ENCODE measurements at regions not wholly inside any gene's neighbourhood (a gene's known extent, or its start where the extent isn't known, plus 50 kb on each side); places are given as distances from the start of the nearest gene placed in this dataset.

DNA sequence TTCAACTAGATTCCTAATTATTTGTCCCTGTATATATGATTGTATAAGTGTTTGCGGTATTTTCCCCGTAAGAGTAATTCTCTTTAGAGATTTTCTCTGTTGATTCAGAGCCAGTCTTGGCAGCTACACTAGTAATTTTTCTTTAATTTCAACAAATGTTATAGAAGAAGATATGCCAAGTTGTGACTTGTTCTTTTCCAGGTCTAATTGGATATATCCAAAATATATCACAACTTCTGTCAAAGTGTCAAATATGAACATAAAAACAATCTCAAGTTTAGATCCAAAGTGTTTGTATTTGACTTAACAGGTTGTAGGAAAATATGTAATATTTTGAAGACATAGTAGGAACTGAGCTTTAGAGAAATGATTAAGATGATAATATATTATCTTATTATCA lies 733.9 kb upstream of the SLITRK5 start:
- Histone ChIP-seq H3K4me3 (ENCODE audit: low read depth in 1 of 2, low read length in 2 of 2) (no peak overlapping the region), H3K4me1 (ENCODE audit: insufficient read depth, low read length) (no peaks in the 10 kb centered on the region), H3K9ac (ENCODE audit: low read length) (no peak overlapping the region), H3K27ac (ENCODE audit: low read depth, low read length) (no peak overlapping the region), H3K9me3 (ENCODE audit: low read length) (no peaks in the 10 kb centered on the region), H3K27me3 (ENCODE audit: control insufficient read depth in 1 of 2, insufficient read depth in 2 of 2, low read length in 2 of 2) (no peaks in the 10 kb centered on the region), H3K36me3 (ENCODE audit: insufficient read depth, low read length) (no peaks in the 10 kb centered on the region)

DNA sequence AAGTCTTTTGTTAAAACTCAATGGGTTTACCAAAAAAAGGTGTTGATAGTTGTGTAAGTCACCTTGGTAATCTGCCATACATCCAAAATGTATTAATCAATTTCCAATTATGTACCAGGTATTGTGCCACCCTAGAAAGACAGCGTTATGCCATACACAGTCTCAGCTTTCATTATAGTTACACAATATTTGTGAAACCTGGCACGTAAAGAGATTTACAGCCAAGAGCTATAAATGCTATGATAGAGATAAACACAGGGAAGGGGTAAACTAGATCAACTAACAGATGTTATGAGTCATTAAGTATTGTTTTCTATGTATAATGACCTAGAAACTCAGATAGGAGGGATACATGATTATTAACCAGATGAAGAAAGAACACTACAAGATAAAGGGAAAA lies 725.6 kb upstream of the SLITRK5 start:
- H3K9ac ChIP-seq (ENCODE audit: low read length): no peak overlapping the region
- no peaks in the 10 kb centered on the region for H3K9me3 ChIP-seq (ENCODE audit: low read length)
- no peak overlapping the region for H3K4me3 ChIP-seq (ENCODE audit: low read depth in 1 of 2, low read length in 2 of 2)
- H3K4me1 ChIP-seq (ENCODE audit: insufficient read depth, low read length): no peaks in the 10 kb centered on the region
- no peak overlapping the region for H3K27ac ChIP-seq (ENCODE audit: low read depth, low read length)
- no peaks in the 10 kb centered on the region for H3K36me3 ChIP-seq (ENCODE audit: insufficient read depth, low read length)
- H3K27me3 ChIP-seq (ENCODE audit: control insufficient read depth in 1 of 2, insufficient read depth in 2 of 2, low read length in 2 of 2): no peaks in the 10 kb centered on the region

DNA sequence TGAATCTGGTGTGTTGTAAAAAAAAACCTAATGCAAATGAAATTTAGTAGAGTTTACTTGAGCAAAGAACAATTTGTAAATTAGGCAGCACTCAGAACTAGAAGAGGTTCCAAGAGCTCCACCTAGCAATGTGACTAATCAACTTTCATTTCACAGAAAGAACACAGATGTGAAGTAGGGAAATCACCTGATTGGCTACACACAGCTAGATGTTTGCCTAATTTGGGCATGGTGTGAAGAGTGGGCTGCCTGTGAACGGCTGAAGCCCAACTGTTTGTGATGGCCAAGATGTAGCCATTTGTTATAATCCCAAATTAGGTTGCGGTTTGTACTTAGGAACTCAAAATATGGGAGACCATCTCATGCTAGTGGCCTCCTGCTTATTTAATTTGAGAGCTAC lies 724.4 kb upstream of the SLITRK5 start:
- Histone ChIP-seq H3K9me3 (ENCODE audit: low read length) (no peaks in the 10 kb centered on the region), H3K27me3 (ENCODE audit: control insufficient read depth in 1 of 2, insufficient read depth in 2 of 2, low read length in 2 of 2) (no peaks in the 10 kb centered on the region), H3K4me1 (ENCODE audit: insufficient read depth, low read length) (no peaks in the 10 kb centered on the region), H3K4me3 (ENCODE audit: low read depth in 1 of 2, low read length in 2 of 2) (no peak overlapping the region), H3K36me3 (ENCODE audit: insufficient read depth, low read length) (no peaks in the 10 kb centered on the region), H3K9ac (ENCODE audit: low read length) (no peak overlapping the region), H3K27ac (ENCODE audit: low read depth, low read length) (no peak overlapping the region)

DNA sequence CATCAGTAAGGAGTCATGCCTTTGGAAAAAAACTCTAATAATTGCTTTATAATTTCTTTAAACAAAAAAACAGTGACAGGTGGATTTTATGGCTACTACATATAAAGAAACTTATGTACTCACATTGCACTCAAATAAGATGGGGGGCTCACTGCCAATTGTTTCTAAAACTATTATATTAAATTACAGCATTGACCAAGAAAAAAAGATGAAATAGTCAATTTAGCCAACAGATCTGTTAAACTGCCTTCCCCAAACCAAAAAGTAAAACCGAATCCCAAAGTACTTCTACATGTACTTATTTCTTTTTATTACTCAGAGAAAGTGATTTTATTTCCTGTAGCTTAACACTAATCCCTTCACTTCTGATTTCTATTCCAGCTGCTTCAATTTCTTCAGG lies 716.8 kb upstream of the SLITRK5 start:
- H3K9me3 ChIP-seq (ENCODE audit: low read length): no peaks in the 10 kb centered on the region
- no peak overlapping the region for H3K4me3 ChIP-seq (ENCODE audit: low read depth in 1 of 2, low read length in 2 of 2)

DNA sequence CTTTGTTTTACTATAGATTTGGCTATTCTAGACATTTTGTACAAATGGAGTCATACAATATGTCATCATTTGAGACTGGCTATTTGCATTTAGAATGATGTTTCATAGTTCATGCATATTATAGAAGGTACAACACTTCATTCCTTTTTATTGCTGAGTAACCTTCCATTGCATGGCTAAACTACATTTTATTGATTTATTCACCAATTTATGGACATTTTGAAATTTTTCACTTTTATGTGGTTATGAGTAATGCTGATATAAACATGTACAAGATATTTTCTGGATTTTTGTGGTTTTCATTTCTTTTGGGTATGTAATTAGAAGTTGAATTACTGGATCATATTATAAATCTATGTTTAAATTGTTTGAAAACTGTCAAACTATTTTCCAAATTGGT lies 710.3 kb upstream of the SLITRK5 start:
- Histone ChIP-seq H3K36me3 (ENCODE audit: insufficient read depth, low read length) (no peaks in the 10 kb centered on the region), H3K9ac (ENCODE audit: low read length) (no peak overlapping the region), H3K27me3 (ENCODE audit: control insufficient read depth in 1 of 2, insufficient read depth in 2 of 2, low read length in 2 of 2) (no peaks in the 10 kb centered on the region), H3K4me1 (ENCODE audit: insufficient read depth, low read length) (no peaks in the 10 kb centered on the region), H3K9me3 (ENCODE audit: low read length) (no peaks in the 10 kb centered on the region), H3K27ac (ENCODE audit: low read depth, low read length) (no peak overlapping the region), H3K4me3 (ENCODE audit: low read depth in 1 of 2, low read length in 2 of 2) (no peak overlapping the region)

More for the DNA sequence above, 716.8 kb upstream of the SLITRK5 start:
- no peaks in the 10 kb centered on the region for H3K36me3 ChIP-seq (ENCODE audit: insufficient read depth, low read length)
- H3K27me3 ChIP-seq (ENCODE audit: control insufficient read depth in 1 of 2, insufficient read depth in 2 of 2, low read length in 2 of 2): no peaks in the 10 kb centered on the region
- no peak overlapping the region for H3K9ac ChIP-seq (ENCODE audit: low read length)
- no peak overlapping the region for H3K27ac ChIP-seq (ENCODE audit: low read depth, low read length)
- no peaks in the 10 kb centered on the region for H3K4me1 ChIP-seq (ENCODE audit: insufficient read depth, low read length)

DNA sequence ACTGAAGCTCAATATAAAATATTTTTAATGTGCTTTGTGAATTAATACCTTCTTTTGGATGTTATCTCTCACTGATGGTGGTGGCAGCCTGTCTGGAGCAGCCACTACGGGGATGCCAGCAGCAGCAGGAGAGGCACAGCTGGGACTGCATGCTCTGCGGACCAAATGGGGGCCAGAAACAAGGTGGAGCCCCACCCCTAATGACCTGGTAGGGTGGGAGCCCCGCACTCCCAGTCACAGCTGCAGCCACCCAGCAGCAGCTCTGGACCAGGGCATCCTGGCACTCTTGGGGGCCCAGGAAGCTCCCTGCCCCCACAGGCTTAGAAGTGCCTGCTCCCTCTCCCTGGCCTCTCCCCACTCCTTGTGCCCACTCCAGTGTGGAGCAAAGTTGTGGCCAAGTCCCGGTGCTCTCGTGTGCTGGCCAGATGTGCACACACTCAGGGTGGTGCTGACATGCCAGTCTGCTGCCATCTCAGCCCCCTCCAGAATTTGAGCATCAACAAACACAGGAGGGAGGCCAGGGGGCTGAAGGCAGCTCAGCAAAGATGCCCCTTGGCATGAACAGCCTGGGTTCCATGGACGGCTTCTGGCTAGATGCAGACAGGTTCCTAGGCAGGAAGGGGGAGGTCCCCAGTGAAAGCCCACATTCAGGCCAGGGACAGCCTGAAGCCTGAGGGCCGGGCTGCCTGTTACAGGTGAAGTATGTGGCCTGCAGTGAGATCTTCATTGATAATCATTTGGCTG lies 696.7 kb upstream of the SLITRK5 start:
- no peaks in the 10 kb centered on the region for H3K9me3 ChIP-seq (ENCODE audit: low read length)
- no peak overlapping the region for H3K27ac ChIP-seq (ENCODE audit: low read depth, low read length)
- no peaks in the 10 kb centered on the region for H3K36me3 ChIP-seq (ENCODE audit: insufficient read depth, low read length)
- H3K27me3 ChIP-seq (ENCODE audit: control insufficient read depth in 1 of 2, insufficient read depth in 2 of 2, low read length in 2 of 2): no peaks in the 10 kb centered on the region
- no peak overlapping the region for H3K9ac ChIP-seq (ENCODE audit: low read length)
- H3K4me3 ChIP-seq (ENCODE audit: low read depth in 1 of 2, low read length in 2 of 2): no peak overlapping the region
- no peaks in the 10 kb centered on the region for H3K4me1 ChIP-seq (ENCODE audit: insufficient read depth, low read length)

DNA sequence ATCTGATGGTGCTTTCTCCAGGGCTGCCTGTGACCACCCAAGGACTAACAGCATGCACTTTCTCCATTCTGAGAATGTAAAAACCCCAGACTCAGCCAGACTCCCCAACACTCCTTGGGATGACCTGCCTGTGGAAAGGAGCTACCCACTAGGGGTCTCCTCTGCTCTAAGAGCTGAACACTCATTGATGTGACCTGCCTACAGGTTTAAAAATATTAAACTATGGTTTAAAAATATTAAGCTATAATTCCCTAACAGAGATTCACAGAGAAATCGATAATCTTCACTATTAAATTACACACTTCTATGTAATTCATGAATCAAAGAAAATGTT lies 696.2 kb upstream of the SLITRK5 start:
- Histone ChIP-seq H3K9me3 (ENCODE audit: low read length) (no peaks in the 10 kb centered on the region), H3K9ac (ENCODE audit: low read length) (no peak overlapping the region), H3K4me1 (ENCODE audit: insufficient read depth, low read length) (no peaks in the 10 kb centered on the region), H3K27ac (ENCODE audit: low read depth, low read length) (no peak overlapping the region), H3K4me3 (ENCODE audit: low read depth in 1 of 2, low read length in 2 of 2) (no peak overlapping the region), H3K27me3 (ENCODE audit: control insufficient read depth in 1 of 2, insufficient read depth in 2 of 2, low read length in 2 of 2) (no peaks in the 10 kb centered on the region), H3K36me3 (ENCODE audit: insufficient read depth, low read length) (no peaks in the 10 kb centered on the region)

DNA sequence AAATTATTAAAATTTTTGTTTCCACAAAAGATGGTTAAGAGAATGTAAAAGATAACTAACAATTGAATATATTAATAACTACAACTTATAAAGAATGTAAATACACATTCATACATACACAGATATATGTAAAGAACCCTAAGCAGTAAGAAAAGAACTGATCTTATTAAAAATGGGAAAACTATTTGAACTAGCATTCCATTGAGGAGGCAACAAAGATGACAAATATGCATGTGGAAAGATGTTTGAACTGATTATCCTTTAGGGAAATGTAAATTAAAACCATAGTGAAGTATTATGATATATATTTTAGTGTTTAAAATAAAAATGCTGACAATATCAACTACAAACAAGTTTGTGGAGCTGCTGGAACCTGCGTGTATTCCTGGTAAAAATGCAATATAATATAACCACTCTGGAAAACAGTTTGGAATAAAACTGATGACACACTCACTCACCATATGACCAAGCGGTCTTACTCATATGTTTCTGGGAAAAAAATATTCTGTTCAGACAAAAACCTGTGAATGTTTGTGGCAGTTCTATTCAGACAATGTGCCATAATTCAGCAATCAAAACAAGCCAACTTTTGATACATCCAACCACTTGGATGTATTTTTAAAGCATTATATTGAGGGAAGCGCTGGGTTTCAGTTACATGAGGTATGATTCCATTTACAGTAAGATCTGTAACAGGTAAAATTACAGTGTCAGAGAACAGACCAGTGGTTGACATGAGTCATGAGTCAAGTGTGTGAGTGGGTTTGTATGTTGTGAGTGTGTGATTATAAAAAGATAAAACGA lies 694.4 kb upstream of the SLITRK5 start:
- Histone ChIP-seq H3K27me3 (ENCODE audit: control insufficient read depth in 1 of 2, insufficient read depth in 2 of 2, low read length in 2 of 2) (no peaks in the 10 kb centered on the region), H3K27ac (ENCODE audit: low read depth, low read length) (no peak overlapping the region), H3K4me3 (ENCODE audit: low read depth in 1 of 2, low read length in 2 of 2) (no peak overlapping the region), H3K36me3 (ENCODE audit: insufficient read depth, low read length) (no peaks in the 10 kb centered on the region), H3K9ac (ENCODE audit: low read length) (no peak overlapping the region), H3K9me3 (ENCODE audit: low read length) (no peaks in the 10 kb centered on the region), H3K4me1 (ENCODE audit: insufficient read depth, low read length) (no peaks in the 10 kb centered on the region)

DNA sequence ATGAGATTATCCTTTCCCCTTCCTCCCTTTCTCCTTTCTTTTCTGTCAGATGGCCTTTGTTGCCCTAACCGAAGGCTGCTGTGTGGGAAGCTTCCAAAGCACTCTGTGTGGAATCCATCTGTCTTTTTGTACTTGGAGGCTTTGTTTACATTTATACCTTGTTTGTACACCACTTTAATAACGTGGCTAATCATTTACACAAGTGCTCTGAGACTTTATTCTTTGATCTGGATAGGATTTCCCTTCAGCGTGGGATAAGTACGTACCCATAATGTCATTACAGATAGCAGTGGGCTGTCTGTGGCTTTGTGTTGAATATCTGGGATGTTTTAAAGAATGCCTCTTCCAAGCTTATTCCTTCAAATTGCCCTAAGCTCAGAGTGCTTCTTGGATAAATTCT lies 684.7 kb upstream of the SLITRK5 start:
- no peaks in the 10 kb centered on the region for H3K27me3 ChIP-seq (ENCODE audit: control insufficient read depth in 1 of 2, insufficient read depth in 2 of 2, low read length in 2 of 2)
- no peaks in the 10 kb centered on the region for H3K9me3 ChIP-seq (ENCODE audit: low read length)
- H3K9ac ChIP-seq (ENCODE audit: low read length): no peak overlapping the region
- no peaks in the 10 kb centered on the region for H3K4me1 ChIP-seq (ENCODE audit: insufficient read depth, low read length)
- H3K27ac ChIP-seq (ENCODE audit: low read depth, low read length): no peak overlapping the region
- no peak overlapping the region for H3K4me3 ChIP-seq (ENCODE audit: low read depth in 1 of 2, low read length in 2 of 2)
- H3K36me3 ChIP-seq (ENCODE audit: insufficient read depth, low read length): no peaks in the 10 kb centered on the region

DNA sequence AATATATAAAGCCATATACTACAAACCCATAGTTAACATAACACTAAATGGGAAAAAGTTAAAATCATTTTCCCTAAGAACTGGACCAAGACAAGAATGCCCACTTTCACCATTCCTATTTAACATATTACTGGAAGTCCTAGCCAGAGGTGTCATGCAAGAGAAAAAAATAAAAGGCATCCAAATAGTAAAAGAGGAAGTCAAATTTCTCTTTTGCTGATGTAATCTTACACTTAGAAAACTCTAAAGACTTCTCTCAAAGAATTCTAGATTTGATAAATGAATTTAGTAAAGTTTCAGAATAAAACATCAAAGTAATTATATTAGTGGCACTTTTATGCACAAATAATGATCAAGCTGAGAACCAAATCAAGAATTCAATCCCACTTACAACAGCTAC lies 678.9 kb upstream of the SLITRK5 start:
- Histone ChIP-seq H3K27me3 (ENCODE audit: control insufficient read depth in 1 of 2, insufficient read depth in 2 of 2, low read length in 2 of 2) (no peaks in the 10 kb centered on the region), H3K9me3 (ENCODE audit: low read length) (no peaks in the 10 kb centered on the region), H3K27ac (ENCODE audit: low read depth, low read length) (no peak overlapping the region), H3K4me1 (ENCODE audit: insufficient read depth, low read length) (no peaks in the 10 kb centered on the region), H3K9ac (ENCODE audit: low read length) (no peak overlapping the region), H3K4me3 (ENCODE audit: low read depth in 1 of 2, low read length in 2 of 2) (no peak overlapping the region), H3K36me3 (ENCODE audit: insufficient read depth, low read length) (no peaks in the 10 kb centered on the region)

DNA sequence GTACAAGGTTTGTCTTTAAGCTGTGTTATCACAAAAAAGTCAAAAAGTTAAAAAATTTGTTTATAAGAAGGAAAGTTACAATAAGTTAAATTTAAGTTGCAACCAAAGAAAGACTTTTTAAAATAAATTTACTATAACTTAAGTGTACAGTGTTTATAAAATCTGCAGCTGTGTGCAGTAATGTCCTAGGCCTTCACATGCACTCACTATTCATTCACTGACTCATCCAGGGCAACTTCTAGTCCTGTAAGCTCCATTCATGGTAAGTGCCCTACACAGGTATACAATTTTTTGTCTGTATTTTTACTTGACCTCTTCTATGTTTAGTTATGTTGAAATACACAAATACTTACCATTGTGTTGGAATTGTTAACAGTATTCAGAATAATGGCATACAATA lies 667.9 kb upstream of the SLITRK5 start:
- H3K27me3 ChIP-seq (ENCODE audit: control insufficient read depth in 1 of 2, insufficient read depth in 2 of 2, low read length in 2 of 2): no peaks in the 10 kb centered on the region

DNA sequence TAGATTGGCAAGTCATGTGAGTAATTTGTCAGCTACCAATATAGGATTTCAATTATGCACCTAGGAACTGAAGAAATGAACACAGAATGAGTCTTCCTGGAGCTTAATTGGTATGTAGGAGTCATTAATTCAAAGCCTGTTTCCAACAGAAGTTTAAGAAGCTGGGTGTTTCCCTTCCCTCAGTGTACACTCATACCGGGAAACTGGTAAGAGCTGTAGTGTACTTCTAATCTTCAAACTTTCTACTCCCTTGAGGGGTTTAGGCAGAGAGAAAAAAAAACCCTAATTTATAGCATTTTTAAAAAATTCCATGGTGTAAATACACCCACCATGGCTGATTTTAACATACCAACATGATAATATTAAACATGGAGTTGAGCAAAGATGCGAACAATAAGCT lies 665.7 kb upstream of the SLITRK5 start:
- H3K27me3 ChIP-seq (ENCODE audit: control insufficient read depth in 1 of 2, insufficient read depth in 2 of 2, low read length in 2 of 2): no peaks in the 10 kb centered on the region
- no peak overlapping the region for H3K4me3 ChIP-seq (ENCODE audit: low read depth in 1 of 2, low read length in 2 of 2)
- no peak overlapping the region for H3K9ac ChIP-seq (ENCODE audit: low read length)
- H3K4me1 ChIP-seq (ENCODE audit: insufficient read depth, low read length): no peaks in the 10 kb centered on the region
- no peaks in the 10 kb centered on the region for H3K36me3 ChIP-seq (ENCODE audit: insufficient read depth, low read length)
- no peak overlapping the region for H3K27ac ChIP-seq (ENCODE audit: low read depth, low read length)
- no peaks in the 10 kb centered on the region for H3K9me3 ChIP-seq (ENCODE audit: low read length)

More for the DNA sequence above, 667.9 kb upstream of the SLITRK5 start:
- Histone ChIP-seq H3K9ac (ENCODE audit: low read length) (no peak overlapping the region), H3K36me3 (ENCODE audit: insufficient read depth, low read length) (no peaks in the 10 kb centered on the region), H3K4me3 (ENCODE audit: low read depth in 1 of 2, low read length in 2 of 2) (no peak overlapping the region), H3K9me3 (ENCODE audit: low read length) (no peaks in the 10 kb centered on the region), H3K27ac (ENCODE audit: low read depth, low read length) (no peak overlapping the region), H3K4me1 (ENCODE audit: insufficient read depth, low read length) (no peaks in the 10 kb centered on the region)

Data from muscle layer of colon (tissue), 2 donors.